Activated T-cell treated with anti-CD3 and anti-CD28 coated beads for 4 hours (primary cell): ENCODE measurements at regions not wholly inside any gene's neighbourhood (a gene's known extent, or its start where the extent isn't known, plus 50 kb on each side); places are given as distances from the start of the nearest gene placed in this dataset.

Experiments used
- DNase-seq: peaks from one replicate; pipeline ENCODE4 v3.0.0-alpha.2; 2020

DNA sequence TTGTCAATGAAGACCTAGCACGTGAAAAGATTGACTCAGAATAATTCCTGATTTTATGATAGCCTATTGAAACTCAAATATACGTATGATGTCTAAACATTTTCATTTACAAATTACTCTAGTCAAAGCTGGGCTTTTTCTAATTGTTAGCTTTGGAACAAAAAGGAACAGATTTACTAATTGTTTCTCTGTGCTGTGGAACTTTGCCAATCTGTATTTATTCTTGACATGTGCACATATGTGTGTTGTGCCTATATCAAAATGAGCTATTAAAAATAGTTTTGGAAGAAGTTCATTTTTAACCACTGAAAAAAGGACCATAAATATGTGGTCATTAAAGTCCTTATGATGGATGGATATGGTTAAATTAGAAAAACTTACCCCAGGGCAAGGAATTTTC, 85.4 kb upstream of the PACRGL start:
- no peak for DNase-seq

- no peak for DNase-seq
These were observed 84.6 kb upstream of the PACRGL start for GRCh38 chr4:20615486-20616260.

GRCh38 chr4:20616313-20616712, 83.9 kb upstream of the PACRGL start:
- no peak for DNase-seq

- no peak for DNase-seq
These were observed 83.4 kb upstream of the PACRGL start for GRCh38 chr4:20616848-20617247.

- DNase-seq, result no peak
These were observed 82.4 kb upstream of the PACRGL start for GRCh38 chr4:20617678-20618396.

GRCh38 chr4:20618731-20619130, 81.5 kb upstream of the PACRGL start:
- DNase-seq, result no peak

- no peak for DNase-seq
These were observed 78.8 kb upstream of the PACRGL start for GRCh38 chr4:20621476-20621875.

DNA sequence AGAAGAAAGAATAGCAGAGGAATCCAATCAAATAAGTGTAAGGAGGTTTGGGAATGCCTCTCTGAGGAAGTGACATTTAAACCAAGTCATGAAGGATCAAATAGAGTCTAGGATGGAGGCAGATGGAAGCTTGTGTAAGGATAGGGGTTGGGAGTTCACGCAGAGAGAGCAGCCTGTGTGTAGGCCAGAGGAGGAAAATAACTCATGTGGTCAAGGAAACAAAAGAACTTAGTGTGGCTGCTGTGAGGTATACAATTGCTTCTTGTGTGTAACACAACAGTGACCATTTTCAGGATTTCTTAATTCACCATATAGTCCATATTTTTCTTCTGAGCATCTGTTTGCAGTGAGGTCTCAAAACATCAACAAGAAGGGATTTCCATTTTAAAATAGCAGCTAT, 77.6 kb upstream of the PACRGL start:
- DNase-seq, result no peak

DNA sequence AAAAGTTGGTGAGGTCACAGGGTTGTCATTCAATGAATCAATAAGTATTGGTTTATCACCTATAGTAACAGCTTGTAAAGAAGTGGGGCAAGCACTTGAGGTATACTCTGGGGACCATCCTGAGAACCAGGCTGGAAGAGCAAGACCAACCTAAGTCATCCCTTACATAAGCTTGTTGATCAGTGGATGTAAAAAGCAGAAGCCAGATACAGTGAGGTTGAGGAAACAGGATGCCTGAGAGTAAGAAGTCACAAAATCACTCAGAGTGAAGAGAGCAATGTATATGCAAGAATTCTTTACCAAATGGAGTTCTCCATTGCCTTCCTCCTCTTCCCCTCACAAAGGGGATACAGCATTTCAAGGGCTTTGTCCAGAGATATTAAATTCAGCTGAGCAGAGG, 76.3 kb upstream of the PACRGL start:
- DNase-seq, result no peak

GRCh38 chr4:20624793-20625374, 75.4 kb upstream of the PACRGL start:
- no peak for DNase-seq

- no peak for DNase-seq
These were observed 74.8 kb upstream of the PACRGL start for GRCh38 chr4:20625426-20625825.

- DNase-seq, result no peak
These were observed 73.8 kb upstream of the PACRGL start for GRCh38 chr4:20626326-20627005.

DNA sequence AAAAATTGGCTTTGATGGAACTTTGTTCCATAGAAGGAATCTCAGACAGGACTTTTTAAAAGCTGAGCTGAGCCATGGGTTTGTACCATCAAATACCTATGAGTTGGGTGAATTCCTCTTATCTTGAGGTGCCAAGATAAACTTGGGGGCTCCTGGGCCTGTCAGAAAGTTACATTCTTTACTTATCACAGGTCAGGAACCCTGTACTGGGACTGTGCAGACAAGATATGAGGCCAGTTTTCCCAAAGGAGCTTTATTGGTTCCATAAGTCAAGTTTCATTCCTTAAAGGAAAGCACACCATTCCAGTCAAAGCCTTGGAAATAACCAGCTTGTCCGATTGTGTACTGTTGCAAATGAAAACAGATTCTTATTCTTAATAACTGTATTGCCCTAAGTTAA, 72.4 kb upstream of the PACRGL start:
- no peak for DNase-seq

DNA sequence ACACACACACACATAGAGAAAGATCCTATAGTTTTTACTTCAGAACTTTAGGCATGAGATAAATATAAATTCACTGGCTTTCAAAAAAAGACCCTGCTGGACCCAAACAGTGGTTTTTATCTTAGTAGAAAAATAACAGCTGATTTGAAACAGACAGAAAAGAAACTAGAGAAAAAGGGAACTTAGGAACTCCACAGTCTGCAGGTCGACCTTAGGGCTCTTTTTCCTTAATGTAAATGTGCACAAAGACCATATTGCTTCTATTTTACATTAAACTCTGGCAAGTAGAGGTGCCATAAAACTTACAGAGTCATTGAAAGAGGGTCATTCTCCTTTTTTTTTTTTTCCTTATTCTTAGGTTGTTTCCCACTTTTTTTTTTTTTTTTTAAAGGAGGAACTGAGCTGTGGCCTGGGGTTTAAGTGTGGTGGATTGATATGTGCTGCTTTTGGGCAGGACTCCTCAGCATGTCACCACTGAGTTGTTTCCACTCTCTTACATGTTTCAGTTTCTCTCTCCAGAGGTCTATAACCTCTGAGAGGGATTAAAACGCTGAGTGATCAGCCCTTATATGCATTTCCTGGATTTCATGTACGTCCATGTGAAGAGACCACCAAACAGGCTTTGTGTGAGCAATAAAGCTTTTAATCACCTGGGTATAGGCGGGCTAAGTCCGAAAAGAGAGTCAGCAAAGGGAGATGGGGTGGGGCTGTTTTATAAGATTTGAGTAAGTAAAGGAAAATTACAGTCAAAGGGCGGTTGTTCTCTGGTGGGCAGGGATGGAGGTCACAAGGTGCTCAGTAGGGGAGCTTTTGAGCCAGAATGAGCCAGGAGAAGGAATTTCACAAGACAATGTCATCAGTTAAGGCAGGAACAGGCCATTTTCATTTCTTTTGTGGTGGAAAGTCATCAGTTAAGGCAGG, 70.8 kb upstream of the PACRGL start:
- no peak for DNase-seq

GRCh38 chr4:20638825-20639224, 61.4 kb upstream of the PACRGL start:
- no peak for DNase-seq

DNA sequence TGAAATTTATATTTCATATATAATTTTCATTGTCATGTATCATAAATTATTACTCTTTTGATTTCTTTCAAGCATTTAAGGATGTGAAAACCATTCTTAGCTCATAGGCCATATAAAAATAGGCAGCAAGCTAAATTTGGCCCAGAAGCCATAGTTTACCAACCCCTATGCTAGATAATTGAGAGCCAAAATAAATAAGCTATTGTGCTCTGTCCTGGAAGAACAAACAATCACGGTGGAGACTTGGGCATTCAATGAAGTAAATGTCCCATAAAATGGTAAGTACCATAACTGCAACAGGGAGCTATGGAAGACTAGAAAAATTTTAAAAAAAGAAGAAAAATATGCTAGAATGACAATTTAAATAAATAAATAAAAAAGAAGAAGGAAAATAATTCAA, 60.9 kb upstream of the PACRGL start:
- DNase-seq, result no peak

- DNase-seq, result no peak
These were observed 59.3 kb upstream of the PACRGL start for GRCh38 chr4:20640989-20641388.

DNA sequence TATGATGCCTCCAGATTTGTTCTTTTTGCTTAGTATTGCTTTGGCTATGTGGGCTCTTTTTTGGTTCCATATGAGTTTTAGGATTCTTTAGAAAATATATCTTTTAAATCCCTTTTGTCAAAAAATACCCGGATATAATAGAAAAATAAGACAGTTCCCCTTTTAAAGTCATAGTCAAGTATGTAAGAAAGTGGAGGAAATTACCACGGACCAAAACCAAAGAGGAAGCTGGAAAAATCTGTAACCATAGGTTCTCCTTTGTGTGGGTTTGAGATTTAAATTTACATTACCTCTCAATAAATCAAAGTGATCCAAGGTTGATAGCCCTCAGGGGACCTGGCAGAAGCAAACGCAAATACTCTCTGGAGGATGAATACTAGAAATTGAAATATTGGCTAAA, 58.3 kb upstream of the PACRGL start:
- DNase-seq, result no peak

- no peak for DNase-seq
These were observed 56.6 kb upstream of the PACRGL start for GRCh38 chr4:20643631-20644030.

DNA sequence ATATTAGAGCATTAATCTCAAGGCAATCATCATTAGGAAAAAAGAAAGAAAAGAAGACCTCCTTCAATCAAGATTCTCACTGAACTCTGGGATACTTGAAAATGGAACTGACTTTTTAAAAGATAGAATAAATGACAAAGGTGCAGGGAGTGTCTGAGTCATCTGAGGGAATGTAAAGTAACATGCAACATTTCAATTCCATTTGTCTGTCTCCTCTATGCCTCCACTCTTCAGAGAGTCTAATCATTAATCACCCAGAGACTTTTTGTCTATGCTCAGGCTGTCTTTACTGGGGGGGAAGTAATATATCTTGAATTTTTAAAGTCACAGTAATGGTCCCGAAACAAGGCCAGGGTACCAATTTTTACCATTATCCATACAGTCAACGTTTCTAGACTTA, 55.0 kb upstream of the PACRGL start:
- no peak for DNase-seq

- DNase-seq, result no peak
These were observed 54.0 kb upstream of the PACRGL start for GRCh38 chr4:20646287-20646686.
